Heart left ventricle (tissue), 16 donors: ENCODE measurements at regions not wholly inside any gene's neighbourhood (a gene's known extent, or its start where the extent isn't known, plus 50 kb on each side); places are given as distances from the start of the nearest gene placed in this dataset.

Experiments
- ATAC-seq, 4 donors: fragments of 200-7000 bp; cut with Tn5 transposase; one replicate each; pipeline ENCODE4 v1.9.1; 2020 to 2022; ENCODE audit warnings: moderate library complexity in 4 of 4, mild to moderate bottlenecking in 3 of 4, moderate number of reproducible peaks in 1 of 4
- DNase-seq, 5 donors: peaks; one replicate each; pipeline ENCODE4 v3.0.0-alpha.2; 2020
- H3K27ac ChIP-seq, 12 donors: fragments of 200-600 bp; sonication (generic) in 4 of 12; one replicate each; pipeline versions ENCODE4 v1.5.0 to v1.8.0; 2016 to 2022; ENCODE audit warnings: mild to moderate bottlenecking in 2 of 12
- H3K27me3 ChIP-seq, 9 donors: fragments of 200-600 bp; sonication (generic) in 2 of 9; one replicate each; pipeline versions ENCODE4 v1.5.1 to v1.8.0; 2016 to 2022; ENCODE audit warnings: mild to moderate bottlenecking in 3 of 9
- H3K36me3 ChIP-seq, 9 donors: fragments of 200-600 bp; sonication (generic) in 2 of 9; one replicate each; pipeline versions ENCODE4 v1.5.0 to v1.8.0; 2018 to 2022; ENCODE audit warnings: mild to moderate bottlenecking in 2 of 9
- H3K4me1 ChIP-seq, 12 donors: fragments of 200-600 bp; sonication (generic) in 4 of 12; one replicate each; pipeline versions ENCODE4 v1.5.0 to v1.8.0; 2016 to 2022; ENCODE audit warnings: mild to moderate bottlenecking in 3 of 12
- H3K4me3 ChIP-seq, 12 donors: fragments of 200-600 bp; sonication (generic) in 4 of 12; one replicate each; pipeline versions ENCODE4 v1.5.0 to v1.8.0; 2017 to 2022; ENCODE audit warnings: mild to moderate bottlenecking in 9 of 12, moderate library complexity in 4 of 12
- H3K9me3 ChIP-seq, 12 donors: fragments of 200-600 bp; sonication (generic) in 4 of 12; one replicate each; pipeline versions ENCODE4 v1.5.0 to v1.8.0; 2016 to 2022; ENCODE audit warnings: mild to moderate bottlenecking in 1 of 12
- POLR2A ChIP-seq, 2 donors: fragments of 450-650 bp; IDR thresholded peaks; one replicate each; pipeline ENCODE4 v1.6.1; 2017; ENCODE audit warnings: antibody characterized with exemption in 2 of 2, mild to moderate bottlenecking in 2 of 2, moderate library complexity in 2 of 2
- WGBS, 4 donors: extraction: QIAGEN DNeasy Blood & Tissue Kit in 2 of 4; methylation state at CpG; one replicate each; pipeline versions ENCODE4 v1.1.5 to v1.1.7; 2013 to 2018; 5-methylcytosine and 5-hydroxymethylcytosine counted together
- intact Hi-C, 10 donors: fragments of 100-400 bp; cut with DNase I; formaldehyde crosslinking; loops; one replicate each; pipeline versions ENCODE4 v1.11.1 to v1.14.2; 2022
- TF ChIP-seq, protein P1 (sequence below), 12 donors: fragments of 200-600 bp; sonication (generic) in 4 of 12; IDR thresholded peaks; one replicate each; pipeline versions ENCODE4 v1.5.0 to v1.8.0; 2018 to 2022; ENCODE audit warnings: antibody characterized with exemption in 12 of 12, mild to moderate bottlenecking in 5 of 12
- donor health status: ischemic (EF 13 %, LVEDD 7.1; RV severe dilation, severe dysfunction).
- donor health status: healthy with polysubstance abuse.
- donor health status: DM: no; HTN: yes; CAD: no.
- donor health status: DM: no; HTN: no; CAD: no.
- donor health status: ischemic (EF 25% LVEDD 6.9; RV normal size, moderate dysfunction).
- donor health status: ischemic (EF 25% LVEDD 5.7; RV mildly dilated, moderate dysfunction).
- donor health status: healthy.
- donor health status: DM: yes; HTN: yes; CAD: no.
- donor health status: ischemic (EF 35%, LVEDD 5.7; RV mildly dilated, moderate dysfunction).
- donor health status: nonischemic (EF 11% LVEDD 7.7; RV severe dilation, severe dysfunction).
- donor health status: DM: yes; HTN: yes; CAD: no.
- donor health status: PGD.
- donor health status: ischemic (EF 29% LVEDD 5.4; RV normal size, mild dysfunction).
- donor health status: nonischemic (EF 23%, LVEDD 6.1; RV moderate dilation, normal function).

DNA sequence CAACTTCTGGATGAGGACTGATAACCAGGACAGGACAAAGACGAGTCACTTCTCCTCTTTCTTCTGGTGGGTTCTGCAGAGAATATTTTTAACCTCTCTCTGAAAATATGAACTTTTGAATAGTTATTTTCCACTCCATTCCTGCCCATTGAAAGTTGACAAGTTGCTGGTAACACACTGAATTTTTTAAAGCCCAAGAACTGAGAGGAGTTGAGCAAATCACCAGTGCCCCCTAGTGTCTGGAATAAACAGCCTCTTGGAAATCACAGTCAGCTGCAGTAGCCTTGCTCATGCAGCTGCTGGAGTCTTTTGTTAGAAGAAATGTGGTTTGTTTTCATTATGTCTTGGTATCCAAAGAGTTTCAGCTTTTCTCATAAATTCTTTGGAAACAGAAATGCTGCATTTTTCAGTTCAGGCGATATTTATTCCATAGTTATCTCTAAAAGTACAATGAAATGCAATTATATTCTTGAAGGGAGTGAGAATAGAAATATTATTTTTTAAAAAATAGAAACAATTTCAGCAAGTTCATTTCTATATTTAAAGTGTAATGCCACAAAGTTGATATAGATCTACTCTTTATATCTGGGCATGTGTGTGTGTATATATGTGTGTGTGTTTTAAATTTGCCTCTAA is 741.0 kb upstream of the CBLB start:
- Histone ChIP-seq H3K27me3 (no peaks in the 10 kb centered on the region), H3K9me3 (peaks cover 0 to 8% (median 0%) of the 10 kb centered on the region in 12 donors), H3K36me3 (no peaks in the 10 kb centered on the region), H3K4me3 (no peak overlapping the region), H3K4me1 (peaks cover 0 to 9% (median 0%) of the 10 kb centered on the region in 12 donors), H3K27ac (no peak overlapping the region)
- 6 to 18% (median 16%) methylated on average over 2 of the region's 2 CpGs for WGBS, 4 donors
- intact Hi-C loops: loop anchor here (2.0 to 10.0 kb wide), 4 partner anchors 745 to 925 kb away; partner anchors contain the start of gene CBLB (in 1 of the 10)
- TF ChIP-seq, protein P1, sequence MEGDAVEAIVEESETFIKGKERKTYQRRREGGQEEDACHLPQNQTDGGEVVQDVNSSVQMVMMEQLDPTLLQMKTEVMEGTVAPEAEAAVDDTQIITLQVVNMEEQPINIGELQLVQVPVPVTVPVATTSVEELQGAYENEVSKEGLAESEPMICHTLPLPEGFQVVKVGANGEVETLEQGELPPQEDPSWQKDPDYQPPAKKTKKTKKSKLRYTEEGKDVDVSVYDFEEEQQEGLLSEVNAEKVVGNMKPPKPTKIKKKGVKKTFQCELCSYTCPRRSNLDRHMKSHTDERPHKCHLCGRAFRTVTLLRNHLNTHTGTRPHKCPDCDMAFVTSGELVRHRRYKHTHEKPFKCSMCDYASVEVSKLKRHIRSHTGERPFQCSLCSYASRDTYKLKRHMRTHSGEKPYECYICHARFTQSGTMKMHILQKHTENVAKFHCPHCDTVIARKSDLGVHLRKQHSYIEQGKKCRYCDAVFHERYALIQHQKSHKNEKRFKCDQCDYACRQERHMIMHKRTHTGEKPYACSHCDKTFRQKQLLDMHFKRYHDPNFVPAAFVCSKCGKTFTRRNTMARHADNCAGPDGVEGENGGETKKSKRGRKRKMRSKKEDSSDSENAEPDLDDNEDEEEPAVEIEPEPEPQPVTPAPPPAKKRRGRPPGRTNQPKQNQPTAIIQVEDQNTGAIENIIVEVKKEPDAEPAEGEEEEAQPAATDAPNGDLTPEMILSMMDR (IDR thresholded peaks at IDR 0.05): peak; percentile 70 to 93 (median 84)
- TF ChIP-seq POLR2A (IDR thresholded peaks at IDR 0.05): no peak
- ATAC-seq (peak; percentile 37 to 85 (median 79)), DNase-seq (peak in 4 of 5 donors; percentile 27 to 64 (median 46))

DNA sequence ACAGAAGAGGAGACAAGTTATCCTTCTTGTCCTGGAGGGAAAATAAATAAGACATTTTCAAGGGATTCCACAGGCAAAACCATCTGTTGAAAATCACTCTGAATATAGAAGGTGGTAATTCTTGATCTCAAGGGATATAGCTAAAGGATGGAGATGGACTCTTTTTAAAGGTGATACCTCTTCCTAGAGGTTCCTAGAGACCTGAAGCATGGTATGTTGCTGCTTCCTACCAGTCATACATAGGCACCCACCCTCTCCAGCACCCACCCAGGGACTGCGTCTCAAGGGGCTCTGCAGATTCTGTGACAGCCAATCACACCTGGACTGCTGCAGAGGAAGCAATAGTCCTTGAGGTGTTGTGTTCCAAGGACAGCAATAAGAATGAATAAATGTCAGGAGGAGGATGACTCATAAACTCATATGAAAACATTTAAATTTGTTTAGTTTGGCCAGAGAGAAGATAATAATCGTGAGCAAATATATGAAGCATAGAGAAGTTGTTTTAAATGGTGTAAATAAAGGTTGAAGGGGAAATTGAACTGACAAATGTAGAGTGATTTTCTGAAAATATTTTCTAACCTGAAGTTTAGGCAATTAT is 741.6 kb upstream of the CBLB start:
- intact Hi-C loops: loop anchor here in 3 of 10 donors (5.0 to 10.0 kb wide), 3 partner anchors 746 to 926 kb away; partner anchors contain the start of gene CBLB (in 1 of the 3)
- ATAC-seq (no peak), DNase-seq (no peak)
- H3K4me1 ChIP-seq: peaks cover 0 to 9% (median 0%) of the 10 kb centered on the region in 12 donors
- no peak overlapping the region for H3K27ac ChIP-seq
- H3K9me3 ChIP-seq: peaks cover 0 to 8% (median 0%) of the 10 kb centered on the region in 12 donors
- no peaks in the 10 kb centered on the region for H3K27me3 ChIP-seq
- no peak overlapping the region for H3K4me3 ChIP-seq
- 58 to 75% (median 69%) methylated on average over 2 of the region's 2 CpGs for WGBS, 4 donors
- TF ChIP-seq, protein P1 (IDR thresholded peaks at IDR 0.05): no peak
- TF ChIP-seq POLR2A (IDR thresholded peaks at IDR 0.05): no peak
- H3K36me3 ChIP-seq: no peaks in the 10 kb centered on the region

DNA sequence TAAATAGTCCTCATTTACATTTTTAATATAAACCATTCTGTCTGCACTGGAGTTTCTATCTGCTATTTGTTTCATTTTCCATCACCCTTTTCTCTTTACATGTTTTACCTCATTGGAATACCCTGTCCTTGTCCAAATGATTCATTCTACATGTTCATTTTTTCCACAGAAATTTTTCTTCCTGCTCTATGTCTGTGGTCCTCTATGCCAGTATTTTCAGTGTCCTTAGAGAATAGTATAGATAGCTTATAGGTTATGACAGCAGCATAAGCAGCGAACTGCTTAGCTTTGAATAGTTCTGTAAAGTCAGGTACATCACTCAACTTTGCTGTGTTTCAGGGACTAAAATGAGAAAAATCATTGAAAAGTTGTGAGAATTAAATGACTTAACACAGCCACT is 742.3 kb upstream of the CBLB start:
- Histone ChIP-seq H3K36me3 (no peaks in the 10 kb centered on the region), H3K9me3 (peaks cover 0 to 8% (median 0%) of the 10 kb centered on the region in 12 donors), H3K27ac (no peak overlapping the region), H3K27me3 (no peaks in the 10 kb centered on the region), H3K4me3 (no peak overlapping the region), H3K4me1 (peaks cover 0 to 9% (median 0%) of the 10 kb centered on the region in 12 donors)
- DNase-seq (no peak), ATAC-seq (no peak)
- TF ChIP-seq, protein P1 (IDR thresholded peaks at IDR 0.05): no peak
- no peak for TF ChIP-seq POLR2A (IDR thresholded peaks at IDR 0.05)
- WGBS, 4 donors: 84 to 91% (median 89%) methylated on average over 1 of the region's 1 CpG
- intact Hi-C loops: loop anchor here in 3 of 10 donors (5.0 to 10.0 kb wide), 3 partner anchors 746 to 926 kb away; partner anchors contain the start of gene CBLB (in 1 of the 3)

DNA sequence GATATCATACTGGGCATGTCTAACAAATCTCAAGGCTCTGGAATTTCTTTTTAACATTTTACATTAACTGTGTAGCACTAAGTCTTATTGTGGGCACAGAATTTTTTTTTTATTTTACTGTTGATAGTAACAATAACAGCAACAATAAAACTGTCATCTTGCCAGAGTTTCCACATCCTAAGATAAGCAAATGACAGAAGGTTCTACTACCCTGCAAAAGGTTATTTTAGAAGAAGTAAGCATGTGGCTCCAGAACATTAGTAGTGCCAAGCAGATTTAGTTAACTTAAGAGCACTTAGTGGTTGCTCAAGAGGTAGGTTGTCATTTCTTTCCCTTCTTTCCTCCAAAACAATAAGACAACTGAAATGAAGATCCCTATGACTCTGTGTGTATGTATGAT is 743.0 kb upstream of the CBLB start:
- TF ChIP-seq, protein P1 (IDR thresholded peaks at IDR 0.05): no peak
- TF ChIP-seq POLR2A (IDR thresholded peaks at IDR 0.05): no peak

More for the DNA sequence above, 743.0 kb upstream of the CBLB start:
- ATAC-seq (peak; percentile 30 to 83 (median 70)), DNase-seq (no peak)
- H3K4me3 ChIP-seq: no peak overlapping the region
- intact Hi-C loops: loop anchor here in 3 of 10 donors (5.0 to 10.0 kb wide), 3 partner anchors 747 to 927 kb away; partner anchors contain the start of gene CBLB (in 1 of the 3)
- peaks cover 0 to 8% (median 0%) of the 10 kb centered on the region in 12 donors for H3K9me3 ChIP-seq
- no peaks in the 10 kb centered on the region for H3K36me3 ChIP-seq
- H3K27ac ChIP-seq: no peak overlapping the region
- peaks cover 0 to 9% (median 0%) of the 10 kb centered on the region in 12 donors for H3K4me1 ChIP-seq
- no peaks in the 10 kb centered on the region for H3K27me3 ChIP-seq
